ENCODE measurements at regions not wholly inside any gene's neighbourhood (a gene's known extent, or its start where the extent isn't known, plus 50 kb on each side); places are given as distances from the start of the nearest gene placed in this dataset.

DNA sequence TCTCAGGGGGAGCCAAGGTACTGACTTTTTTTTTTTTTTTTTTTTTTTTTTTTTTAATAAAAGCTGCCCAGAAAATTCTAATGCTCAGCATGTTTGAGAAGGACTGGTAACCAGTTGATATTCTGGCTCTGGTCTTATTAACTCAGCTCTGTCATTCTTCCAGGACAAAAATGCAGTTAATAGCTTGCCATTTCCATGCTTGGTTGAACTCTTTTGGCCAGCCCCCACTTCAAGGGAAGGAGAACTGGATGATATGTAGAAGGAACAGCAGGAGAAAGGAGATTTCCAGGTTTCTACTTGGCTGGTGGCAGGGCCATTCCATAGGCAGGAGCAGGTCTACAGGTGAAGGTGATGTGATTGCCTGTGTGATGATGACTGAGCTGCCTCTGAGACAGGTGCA is 59.2 kb upstream of the TANC2 start:
- TF ChIP-seq, protein P1, sequence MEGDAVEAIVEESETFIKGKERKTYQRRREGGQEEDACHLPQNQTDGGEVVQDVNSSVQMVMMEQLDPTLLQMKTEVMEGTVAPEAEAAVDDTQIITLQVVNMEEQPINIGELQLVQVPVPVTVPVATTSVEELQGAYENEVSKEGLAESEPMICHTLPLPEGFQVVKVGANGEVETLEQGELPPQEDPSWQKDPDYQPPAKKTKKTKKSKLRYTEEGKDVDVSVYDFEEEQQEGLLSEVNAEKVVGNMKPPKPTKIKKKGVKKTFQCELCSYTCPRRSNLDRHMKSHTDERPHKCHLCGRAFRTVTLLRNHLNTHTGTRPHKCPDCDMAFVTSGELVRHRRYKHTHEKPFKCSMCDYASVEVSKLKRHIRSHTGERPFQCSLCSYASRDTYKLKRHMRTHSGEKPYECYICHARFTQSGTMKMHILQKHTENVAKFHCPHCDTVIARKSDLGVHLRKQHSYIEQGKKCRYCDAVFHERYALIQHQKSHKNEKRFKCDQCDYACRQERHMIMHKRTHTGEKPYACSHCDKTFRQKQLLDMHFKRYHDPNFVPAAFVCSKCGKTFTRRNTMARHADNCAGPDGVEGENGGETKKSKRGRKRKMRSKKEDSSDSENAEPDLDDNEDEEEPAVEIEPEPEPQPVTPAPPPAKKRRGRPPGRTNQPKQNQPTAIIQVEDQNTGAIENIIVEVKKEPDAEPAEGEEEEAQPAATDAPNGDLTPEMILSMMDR (IDR thresholded peaks at IDR 0.05) = no peak
- no peak for TF ChIP-seq POLR2AphosphoS5 (IDR thresholded peaks at IDR 0.05)
- no peak for TF ChIP-seq EP300 (IDR thresholded peaks at IDR 0.05)

Measured in suprapubic skin (tissue), 4 donors.